ENCODE measurements at regions not wholly inside any gene's neighbourhood (a gene's known extent, or its start where the extent isn't known, plus 50 kb on each side); places are given as distances from the start of the nearest gene placed in this dataset.

- DNase-seq (ENCODE audit: extremely low spot score): no peak
- CTCF ChIA-PET: no interaction called here
- POLR2A ChIA-PET: no interaction called here
Measured at GRCh38 chr4:107283587-107284559, 247.8 kb upstream of the DKK2 start.

DNA sequence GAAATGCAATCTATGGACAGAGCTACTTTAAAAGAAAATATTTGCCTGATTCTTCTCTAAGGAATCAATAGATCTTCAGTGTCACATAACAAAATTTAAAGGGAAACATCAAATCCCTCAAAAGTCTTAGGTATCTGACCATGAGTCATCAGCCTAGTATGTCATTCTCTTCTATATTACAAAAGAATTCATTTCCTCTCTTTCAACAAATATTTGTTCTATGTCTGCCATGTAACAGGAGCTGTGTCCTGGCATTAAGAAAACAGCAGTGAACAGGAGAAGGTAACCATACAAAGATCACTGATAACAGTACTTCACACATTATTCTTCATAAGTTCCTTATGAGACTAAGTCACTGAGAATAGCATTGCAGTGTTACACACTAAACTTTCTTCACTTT lies 243.6 kb upstream of the DKK2 start:
- TF ChIP-seq CTCF (IDR thresholded peaks at IDR 0.05; ENCODE audit: control extremely low read depth, extremely low read depth, low read depth, missing control alignments): no peak
- CTCF ChIA-PET: interaction anchor here (1.3 kb wide), 1 partner anchor 10 kb away, joined by 4 read pairs; no protein-coding TSS in a partner anchor
- POLR2A ChIA-PET: no interaction called here
- no peak for DNase-seq (ENCODE audit: extremely low spot score)

More at GRCh38 chr4:107283587-107284559, 247.8 kb upstream of the DKK2 start:
- no peak for TF ChIP-seq CTCF (IDR thresholded peaks at IDR 0.05; ENCODE audit: control extremely low read depth, extremely low read depth, low read depth, missing control alignments)

GRCh38 chr4:107278791-107279483 lies 242.8 kb upstream of the DKK2 start:
- DNase-seq (ENCODE audit: extremely low spot score): no peak
- ChIA-PET POLR2A (no interaction called here), CTCF (interaction anchor here (1.3 kb wide), 1 partner anchor 9 kb away, joined by 4 read pairs; no protein-coding TSS in a partner anchor)
- TF ChIP-seq CTCF (IDR thresholded peaks at IDR 0.05; ENCODE audit: control extremely low read depth, extremely low read depth, low read depth, missing control alignments): no peak

- no peak for TF ChIP-seq CTCF (IDR thresholded peaks at IDR 0.05; ENCODE audit: control extremely low read depth, extremely low read depth, low read depth, missing control alignments)
- DNase-seq (ENCODE audit: extremely low spot score): no peak
- CTCF ChIA-PET: interaction anchor here (0.9 kb wide), 2 partner anchors 10 to 58 kb away, joined by 3 to 5 read pairs; no protein-coding TSS in a partner anchor
- POLR2A ChIA-PET: no interaction called here
Measured at GRCh38 chr4:107276052-107276451, 239.9 kb upstream of the DKK2 start.

GRCh38 chr4:107275225-107275624 lies 239.1 kb upstream of the DKK2 start:
- CTCF ChIA-PET: interaction anchor here (0.9 kb wide), 1 partner anchor 9 kb away, joined by 5 read pairs; no protein-coding TSS in a partner anchor
- POLR2A ChIA-PET: no interaction called here
- no peak for DNase-seq (ENCODE audit: extremely low spot score)
- no peak for TF ChIP-seq CTCF (IDR thresholded peaks at IDR 0.05; ENCODE audit: control extremely low read depth, extremely low read depth, low read depth, missing control alignments)

GRCh38 chr4:107270614-107271013 lies 234.5 kb upstream of the DKK2 start:
- ChIA-PET CTCF (interaction anchor here (1.3 to 1.6 kb wide), 2 partner anchors 9 to 13 kb away, joined by 3 to 4 read pairs; no protein-coding TSS in a partner anchor), POLR2A (no interaction called here)
- no peak for TF ChIP-seq CTCF (IDR thresholded peaks at IDR 0.05; ENCODE audit: control extremely low read depth, extremely low read depth, low read depth, missing control alignments)
- DNase-seq (ENCODE audit: extremely low spot score): no peak
